Activated naive CD8-positive, alpha-beta T cell (primary cell): ENCODE measurements at regions not wholly inside any gene's neighbourhood (a gene's known extent, or its start where the extent isn't known, plus 50 kb on each side); places are given as distances from the start of the nearest gene placed in this dataset.

Source experiments
- H3K27ac Mint-ChIP-seq: one replicate; pipeline ENCODE4 v1.8.0; 2021; ENCODE audit warnings: mixed read lengths
- H3K27me3 Mint-ChIP-seq: one replicate; pipeline ENCODE4 v1.8.0; 2021; ENCODE audit warnings: mixed read lengths
- H3K36me3 Mint-ChIP-seq: one replicate; pipeline ENCODE4 v1.8.0; 2021; ENCODE audit warnings: mixed read lengths
- H3K4me1 Mint-ChIP-seq: one replicate; pipeline ENCODE4 v1.8.0; 2021; ENCODE audit warnings: low read depth, mixed read lengths
- H3K4me3 Mint-ChIP-seq: one replicate; pipeline ENCODE4 v1.8.0; 2021; ENCODE audit warnings: mild to moderate bottlenecking, mixed read lengths
- H3K9me3 Mint-ChIP-seq: one replicate; pipeline ENCODE4 v1.8.0; 2021; ENCODE audit warnings: low read depth, mixed read lengths

DNA sequence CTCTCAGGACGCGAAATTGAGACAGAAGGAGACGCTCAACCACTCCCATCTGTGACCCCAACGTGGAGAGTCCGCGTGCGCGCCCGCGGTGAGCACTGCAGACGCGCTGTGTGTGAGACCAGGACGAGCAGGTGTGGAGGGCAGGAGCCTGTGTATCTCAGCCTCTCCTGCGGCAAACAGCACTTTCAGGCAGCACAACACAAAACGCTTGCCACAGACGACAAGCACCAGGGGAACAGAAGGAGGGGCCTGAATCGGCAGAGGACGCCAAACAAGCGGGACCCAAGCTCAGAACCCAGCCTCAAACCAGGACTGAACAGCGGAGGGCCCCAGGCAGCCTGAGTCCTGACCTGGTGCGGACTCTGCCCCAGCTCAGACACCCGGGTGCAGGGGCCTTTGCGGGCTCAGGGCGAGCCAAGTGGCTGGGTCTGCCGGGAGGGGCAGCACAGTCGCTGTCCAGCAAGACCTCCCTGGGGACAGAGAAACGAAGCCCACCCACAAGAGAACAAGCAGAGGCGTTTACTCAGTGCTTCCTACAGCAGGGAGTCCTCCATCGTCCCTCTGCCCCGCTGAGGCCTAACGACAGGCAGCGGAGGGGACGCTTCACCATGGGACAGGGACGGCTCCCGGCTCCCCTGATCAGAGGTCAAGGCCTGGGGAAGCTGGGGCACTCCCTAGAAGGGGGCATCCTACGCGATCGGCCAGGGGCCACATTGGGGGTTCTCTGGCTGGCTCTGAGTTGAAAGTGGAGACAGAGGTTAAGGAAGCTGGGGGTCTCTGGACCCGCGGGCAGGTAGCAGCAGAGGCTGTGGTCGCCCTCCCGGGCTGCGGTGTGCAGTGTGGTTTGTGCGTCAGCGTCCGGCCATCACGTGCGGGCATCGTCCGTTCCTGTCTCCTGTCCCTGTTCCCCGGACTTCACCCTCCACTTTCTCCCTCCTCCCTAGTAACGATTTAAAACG lies 560.8 kb downstream of the BRD1 start:
- H3K9me3 Mint-ChIP-seq: no peaks in the 10 kb centered on the region
- no peaks in the 10 kb centered on the region for H3K4me1 Mint-ChIP-seq
- H3K36me3 Mint-ChIP-seq: no peaks in the 10 kb centered on the region
- H3K4me3 Mint-ChIP-seq: no peak overlapping the region
- peaks cover 23% of the 10 kb centered on the region for H3K27me3 Mint-ChIP-seq
- no peak overlapping the region for H3K27ac Mint-ChIP-seq

DNA sequence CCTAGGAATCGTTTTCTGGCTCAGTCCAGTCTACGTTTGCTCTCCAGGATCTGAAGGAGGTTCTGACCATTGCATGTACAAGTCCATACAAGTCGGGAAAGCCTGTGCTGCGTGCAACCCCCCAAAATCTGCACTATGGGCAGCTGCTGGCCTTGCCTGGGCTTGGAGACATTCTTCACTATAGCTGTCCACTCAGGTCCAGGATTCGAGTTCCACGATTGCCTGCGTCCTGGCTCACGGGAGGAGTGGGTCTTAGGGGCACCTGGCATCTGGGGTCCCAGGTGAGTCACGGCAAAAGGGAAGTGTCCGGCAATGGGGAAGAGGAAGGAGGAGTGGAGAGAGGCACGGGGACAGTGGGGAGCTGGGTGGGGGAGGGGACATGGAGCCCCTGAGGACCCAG lies 563.0 kb downstream of the BRD1 start:
- Mint-ChIP-seq H3K36me3 (no peaks in the 10 kb centered on the region), H3K9me3 (no peaks in the 10 kb centered on the region), H3K27ac (no peak overlapping the region), H3K4me3 (no peak overlapping the region), H3K27me3 (peaks cover 19% of the 10 kb centered on the region), H3K4me1 (no peaks in the 10 kb centered on the region)

DNA sequence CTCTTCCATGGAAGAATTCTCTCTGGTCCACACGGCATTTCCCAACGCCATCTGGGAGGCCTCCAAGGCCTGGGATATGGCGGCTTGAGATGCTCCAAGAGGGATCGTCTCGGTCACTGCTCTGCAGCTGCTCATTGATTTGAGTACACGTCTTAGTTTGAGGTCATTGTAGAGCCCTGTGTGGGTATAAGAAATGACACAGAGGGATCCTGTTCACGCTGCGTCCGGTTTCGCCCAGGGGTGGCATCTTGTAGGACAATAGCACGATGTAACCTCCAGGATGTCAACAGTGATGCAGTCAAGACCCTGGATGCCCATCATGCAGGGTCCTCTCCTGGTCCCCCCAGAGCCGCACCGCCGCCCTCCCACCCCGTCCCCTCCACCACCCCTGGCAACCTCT lies 564.6 kb downstream of the BRD1 start:
- Mint-ChIP-seq H3K4me3 (no peak overlapping the region), H3K4me1 (no peaks in the 10 kb centered on the region), H3K36me3 (no peaks in the 10 kb centered on the region), H3K27me3 (peaks cover 8% of the 10 kb centered on the region), H3K9me3 (no peaks in the 10 kb centered on the region), H3K27ac (no peak overlapping the region)

DNA sequence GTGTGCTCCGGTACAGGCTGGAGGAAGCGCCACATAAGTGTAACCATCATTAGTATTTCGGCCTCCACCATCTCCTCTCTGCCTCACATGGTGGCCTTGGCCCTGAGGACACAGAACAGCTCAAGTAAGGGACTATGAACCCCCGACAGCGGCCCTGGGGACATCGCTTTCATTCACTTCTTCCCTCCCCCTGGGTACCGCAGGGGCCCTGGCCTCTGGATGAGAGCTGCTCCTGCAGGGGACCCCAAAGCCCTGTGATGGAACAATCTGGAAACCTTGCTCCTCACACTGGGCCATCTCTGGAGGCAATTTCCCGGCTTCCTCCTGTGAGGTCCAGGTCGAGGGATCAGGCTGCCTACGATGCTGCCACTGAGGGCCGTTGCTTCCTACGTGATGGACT lies 565.5 kb downstream of the BRD1 start:
- Mint-ChIP-seq H3K36me3 (no peaks in the 10 kb centered on the region), H3K9me3 (no peaks in the 10 kb centered on the region), H3K27ac (no peak overlapping the region), H3K4me3 (no peak overlapping the region), H3K27me3 (peaks cover 5% of the 10 kb centered on the region), H3K4me1 (no peaks in the 10 kb centered on the region)

DNA sequence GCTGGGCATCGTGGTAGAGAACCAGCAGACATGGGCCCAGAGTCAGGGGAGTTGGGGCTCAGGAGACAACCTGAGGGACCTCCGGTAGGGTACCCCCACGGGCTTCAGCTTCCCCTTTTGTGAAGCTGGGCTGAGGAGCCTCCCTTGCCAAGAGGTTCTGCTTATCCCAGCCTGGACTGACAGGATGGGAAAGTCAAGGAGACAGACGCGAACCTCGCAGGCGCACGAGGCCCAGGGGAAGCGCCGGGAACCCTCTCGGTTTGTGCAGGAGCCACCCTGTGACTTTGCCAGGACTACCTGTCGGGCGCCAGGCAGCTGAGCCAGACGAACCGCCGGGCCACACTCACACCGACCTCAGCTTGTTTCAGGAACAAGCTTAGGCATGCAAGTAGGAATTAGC lies 566.1 kb downstream of the BRD1 start:
- Mint-ChIP-seq H3K36me3 (no peaks in the 10 kb centered on the region), H3K27me3 (peaks cover 5% of the 10 kb centered on the region), H3K27ac (no peak overlapping the region), H3K4me1 (no peaks in the 10 kb centered on the region), H3K4me3 (no peak overlapping the region), H3K9me3 (no peaks in the 10 kb centered on the region)

DNA sequence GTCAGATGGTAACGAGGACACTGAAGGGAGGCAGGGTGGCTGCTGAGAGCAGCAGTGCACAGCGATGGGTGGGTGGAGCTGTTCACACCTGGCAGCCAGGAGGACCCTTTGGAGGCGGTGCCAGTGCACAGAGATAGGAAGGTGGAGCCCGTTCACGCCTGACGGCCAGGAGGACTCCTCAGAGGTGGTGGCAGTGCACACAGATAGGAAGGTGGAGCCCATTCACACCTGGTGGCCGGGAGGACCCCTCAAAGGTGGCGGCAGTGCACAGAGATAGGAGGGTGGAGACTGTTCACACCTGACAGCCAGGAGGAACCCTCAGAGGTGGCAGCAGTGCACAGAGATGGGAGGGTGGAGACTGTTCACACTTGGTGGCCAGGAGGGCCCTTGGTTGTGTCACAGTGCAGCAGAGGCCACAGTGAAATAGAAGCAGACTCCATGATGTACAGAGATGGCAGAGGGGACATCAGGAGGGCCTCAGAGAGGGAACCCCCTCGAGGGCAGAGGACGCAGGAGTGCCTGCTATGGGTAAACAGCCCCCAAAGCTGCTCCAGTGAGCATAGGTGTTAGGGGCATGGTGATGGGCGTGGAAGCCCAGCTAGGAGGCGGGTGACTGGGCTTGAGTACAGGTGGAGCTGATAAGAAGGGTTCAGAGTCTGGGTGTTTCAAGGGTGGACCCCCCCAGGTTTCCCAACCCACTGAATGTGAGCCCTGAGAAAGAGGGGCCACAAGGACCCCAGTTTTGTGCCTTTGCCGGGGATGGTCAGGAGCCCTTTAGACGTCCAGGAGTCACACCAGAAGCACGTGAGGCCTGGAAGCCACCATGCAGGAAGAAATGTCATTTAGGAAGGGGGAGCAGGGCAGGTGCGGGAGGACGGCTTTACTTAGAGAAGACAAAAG lies 566.7 kb downstream of the BRD1 start:
- Mint-ChIP-seq H3K36me3 (no peaks in the 10 kb centered on the region), H3K9me3 (no peaks in the 10 kb centered on the region), H3K4me1 (no peaks in the 10 kb centered on the region), H3K4me3 (no peak overlapping the region), H3K27ac (no peak overlapping the region), H3K27me3 (peaks cover 8% of the 10 kb centered on the region)

DNA sequence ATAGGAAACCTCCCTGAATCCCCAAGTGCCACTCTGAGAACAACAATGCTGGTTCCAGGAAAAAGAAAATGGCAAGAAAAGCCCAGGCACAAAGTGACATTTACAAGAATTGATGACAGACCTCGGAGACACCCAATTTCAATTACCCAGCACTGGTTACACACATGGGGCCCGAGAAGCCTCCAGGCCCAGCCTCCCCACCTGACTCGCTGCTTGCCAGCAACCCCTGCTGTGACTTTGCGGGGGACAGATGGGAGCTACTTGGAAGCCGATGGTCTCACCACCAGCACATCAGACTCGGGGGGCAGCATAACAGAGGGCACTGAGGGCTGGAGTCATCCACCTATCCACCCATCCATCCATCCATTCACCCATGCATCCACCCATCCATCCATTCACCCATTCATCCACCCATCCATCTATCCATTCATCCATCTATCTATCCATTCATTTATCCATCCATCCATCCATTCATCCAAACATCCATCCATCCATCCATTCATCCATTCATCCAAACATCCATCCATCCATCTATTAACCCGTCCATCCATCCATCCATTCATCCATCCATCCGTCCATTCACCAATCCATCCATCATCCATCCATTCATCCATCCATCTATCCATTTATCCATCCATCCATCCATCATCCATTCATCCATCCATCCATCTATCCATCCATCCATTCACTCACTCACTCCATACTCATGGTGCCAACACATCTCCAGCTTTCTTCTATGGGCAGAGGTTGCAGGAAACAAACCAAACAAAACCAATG lies 567.6 kb downstream of the BRD1 start:
- Mint-ChIP-seq H3K9me3 (no peaks in the 10 kb centered on the region), H3K36me3 (no peaks in the 10 kb centered on the region), H3K27ac (no peak overlapping the region), H3K4me1 (no peaks in the 10 kb centered on the region), H3K27me3 (peaks cover 9% of the 10 kb centered on the region), H3K4me3 (no peak overlapping the region)

DNA sequence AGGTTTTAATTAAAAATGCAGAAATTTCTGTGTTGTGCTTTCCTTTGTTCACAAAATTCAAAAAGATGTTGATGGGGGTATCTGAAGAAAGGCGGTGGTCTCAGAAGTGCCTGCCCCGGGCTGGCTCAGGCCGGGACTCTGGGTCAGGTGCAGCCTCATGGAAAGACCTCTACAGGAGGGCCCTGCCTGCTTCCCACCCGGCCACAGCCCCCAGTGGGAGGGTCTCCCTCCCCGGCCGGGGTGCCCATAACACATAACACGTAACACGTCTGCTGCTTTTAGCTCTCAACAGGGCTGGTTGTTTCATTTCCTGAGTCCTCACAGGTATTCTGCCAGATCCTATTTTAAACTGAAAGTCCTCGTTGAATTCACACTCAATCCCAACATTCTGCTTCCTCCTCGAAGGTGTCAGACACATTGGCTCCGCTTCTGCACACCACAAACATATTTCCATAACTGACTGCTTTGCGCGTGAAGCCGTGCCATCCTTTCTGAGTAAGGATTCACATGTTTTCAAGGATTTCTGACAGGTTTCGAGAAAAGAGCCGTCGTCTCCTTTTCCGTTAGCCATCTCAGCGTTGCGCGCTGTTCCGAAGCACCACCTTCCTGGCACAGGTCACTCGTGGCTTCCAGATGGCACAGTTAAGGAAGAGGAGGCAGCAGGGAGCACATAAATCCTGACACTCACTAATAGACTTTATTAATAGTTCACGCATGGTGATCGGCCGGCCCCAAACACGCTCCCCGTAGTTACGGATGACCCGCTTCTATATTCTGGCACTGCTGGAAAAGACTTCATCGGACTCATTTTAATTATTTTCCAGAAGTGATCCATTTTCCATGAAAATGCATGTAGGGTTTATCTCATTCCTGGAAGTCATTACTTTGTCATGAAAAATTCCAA lies 569.3 kb downstream of the BRD1 start:
- Mint-ChIP-seq H3K4me1 (no peaks in the 10 kb centered on the region), H3K27ac (no peak overlapping the region), H3K4me3 (no peak overlapping the region), H3K36me3 (no peaks in the 10 kb centered on the region), H3K9me3 (peaks cover 3% of the 10 kb centered on the region), H3K27me3 (peaks cover 14% of the 10 kb centered on the region)

DNA sequence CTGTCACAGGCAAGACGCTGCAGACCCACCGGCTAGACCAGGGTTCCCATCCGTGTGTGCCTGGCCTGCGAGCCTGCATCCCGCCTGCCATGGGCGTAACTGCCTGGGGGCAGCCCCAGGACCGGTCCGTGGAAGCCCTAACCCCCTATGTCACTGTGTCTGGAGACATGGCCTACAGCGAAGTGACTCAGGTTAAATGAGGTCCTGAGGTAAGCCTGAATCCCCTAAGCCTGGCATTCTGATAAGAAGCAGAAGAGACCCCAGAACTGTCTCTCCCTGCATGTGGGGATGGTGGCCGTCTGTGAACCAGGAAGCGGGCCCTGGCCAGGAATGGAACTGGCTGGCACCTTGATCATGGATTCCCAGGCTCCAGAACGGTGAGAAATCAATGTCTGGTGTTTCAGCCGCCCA lies 570.1 kb downstream of the BRD1 start:
- Mint-ChIP-seq H3K27ac (no peak overlapping the region), H3K27me3 (peaks cover 18% of the 10 kb centered on the region), H3K4me1 (no peaks in the 10 kb centered on the region), H3K9me3 (peaks cover 3% of the 10 kb centered on the region), H3K36me3 (no peaks in the 10 kb centered on the region), H3K4me3 (no peak overlapping the region)

DNA sequence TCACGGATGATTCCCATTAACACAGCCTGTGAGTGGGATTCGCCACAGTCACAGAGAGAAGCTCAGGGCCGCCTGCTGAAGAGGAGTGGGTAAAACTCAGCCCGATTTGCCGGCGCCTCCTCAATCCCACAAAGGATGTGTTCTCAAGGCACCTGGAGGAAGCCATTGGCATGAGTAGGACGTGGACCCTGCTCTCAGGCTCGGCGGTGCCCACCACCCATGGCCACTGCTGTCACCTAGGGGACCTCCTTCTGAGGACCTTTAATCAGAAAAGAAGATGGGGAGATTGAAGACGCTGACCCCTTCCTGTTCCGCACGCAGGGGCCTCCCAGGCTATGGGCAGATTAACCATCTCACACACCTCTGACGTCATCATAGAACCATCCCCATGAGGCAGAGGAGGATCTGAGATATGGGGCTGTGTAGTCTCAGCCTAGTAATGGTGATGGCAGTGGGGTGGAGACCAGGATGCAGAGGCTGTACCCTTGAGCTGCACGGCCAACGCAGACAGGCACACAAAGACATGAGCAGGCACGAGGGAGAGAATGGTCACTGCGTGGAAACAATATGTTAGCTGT lies 571.8 kb downstream of the BRD1 start:
- H3K9me3 Mint-ChIP-seq: peaks cover 3% of the 10 kb centered on the region
- H3K27ac Mint-ChIP-seq: no peak overlapping the region
- no peak overlapping the region for H3K4me3 Mint-ChIP-seq
- H3K4me1 Mint-ChIP-seq: no peaks in the 10 kb centered on the region
- no peaks in the 10 kb centered on the region for H3K36me3 Mint-ChIP-seq
- H3K27me3 Mint-ChIP-seq: peaks cover 20% of the 10 kb centered on the region

DNA sequence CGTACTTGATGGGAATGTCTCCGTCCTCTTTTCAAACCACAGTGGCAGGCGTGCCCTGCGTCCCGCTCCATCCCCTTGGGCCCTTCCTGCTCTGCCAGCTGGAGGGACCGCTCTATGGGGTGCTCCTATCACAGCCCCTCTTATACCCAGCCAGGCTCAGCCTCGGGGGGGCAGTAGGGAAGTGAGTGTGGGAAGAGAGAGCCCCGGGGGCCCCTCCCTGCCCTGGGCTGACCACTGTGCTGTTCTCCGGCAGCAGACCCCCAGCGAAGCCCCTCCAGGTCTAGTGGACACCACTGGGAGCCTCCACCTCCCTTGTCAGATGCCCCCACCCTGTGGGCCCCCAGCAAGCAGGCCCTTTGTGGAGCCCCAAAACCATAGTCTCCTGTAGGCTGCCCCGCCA lies 572.5 kb downstream of the BRD1 start:
- no peak overlapping the region for H3K27ac Mint-ChIP-seq

DNA sequence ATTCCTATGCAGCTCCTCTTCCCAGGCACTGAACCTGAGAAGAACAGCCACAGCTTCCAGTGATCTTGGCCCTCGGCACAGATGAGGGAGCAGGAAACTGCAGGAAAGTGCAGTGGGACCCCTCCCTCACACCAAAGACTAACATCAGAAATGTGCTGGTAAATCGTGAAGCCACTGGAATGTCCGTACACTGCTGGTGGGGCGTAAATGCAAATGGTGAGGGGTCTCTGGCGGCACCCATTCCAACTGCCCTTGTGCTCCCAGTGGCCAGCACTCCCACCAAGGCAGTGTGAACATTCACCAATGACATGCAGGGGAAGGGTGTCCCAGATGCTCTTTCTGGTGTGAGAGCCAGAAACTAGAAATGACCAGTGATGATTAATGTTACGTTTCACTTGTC lies 574.0 kb downstream of the BRD1 start:
- H3K4me3 Mint-ChIP-seq: no peak overlapping the region
- H3K36me3 Mint-ChIP-seq: no peaks in the 10 kb centered on the region
- H3K4me1 Mint-ChIP-seq: no peaks in the 10 kb centered on the region
- peaks cover 3% of the 10 kb centered on the region for H3K9me3 Mint-ChIP-seq
- H3K27ac Mint-ChIP-seq: no peak overlapping the region
- peaks cover 20% of the 10 kb centered on the region for H3K27me3 Mint-ChIP-seq

More for the DNA sequence above, 572.5 kb downstream of the BRD1 start:
- Mint-ChIP-seq H3K9me3 (peaks cover 3% of the 10 kb centered on the region), H3K4me1 (no peaks in the 10 kb centered on the region), H3K36me3 (no peaks in the 10 kb centered on the region), H3K4me3 (no peak overlapping the region), H3K27me3 (peaks cover 20% of the 10 kb centered on the region)

DNA sequence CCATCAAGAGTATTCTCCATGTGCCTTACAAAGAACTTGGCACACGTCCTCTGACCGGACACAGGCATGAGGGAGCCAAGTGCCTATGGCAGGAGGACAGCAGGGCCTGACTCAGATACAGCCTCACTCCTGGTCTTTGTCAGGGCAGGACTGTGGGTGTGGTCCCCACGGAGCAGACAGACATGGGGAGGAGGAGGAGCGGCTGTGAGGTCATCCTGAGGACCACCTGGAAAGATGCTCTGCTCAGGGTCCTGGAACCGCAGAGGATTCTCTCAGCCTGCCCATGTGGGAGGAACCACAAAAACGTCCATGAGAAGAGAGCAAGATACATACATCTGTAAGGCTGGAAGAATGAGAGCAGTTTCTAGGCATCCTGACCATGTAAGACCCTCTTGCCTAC lies 576.3 kb downstream of the BRD1 start:
- Mint-ChIP-seq H3K4me3 (no peak overlapping the region), H3K9me3 (peaks cover 3% of the 10 kb centered on the region), H3K27me3 (peaks cover 24% of the 10 kb centered on the region), H3K27ac (no peak overlapping the region), H3K36me3 (no peaks in the 10 kb centered on the region), H3K4me1 (no peaks in the 10 kb centered on the region)
